Transverse colon (tissue), 4 donors: ENCODE measurements at regions not wholly inside any gene's neighbourhood (a gene's known extent, or its start where the extent isn't known, plus 50 kb on each side); places are given as distances from the start of the nearest gene placed in this dataset.

Experiments used
- DNase-seq: peaks from one replicate; pipeline ENCODE4 v3.0.0-alpha.2; 2019
- H3K27ac ChIP-seq, 4 donors: fragments of 200-600 bp; sonication (generic); 2 replicates each; pipeline ENCODE4 v1.5.1; 2016 to 2018; ENCODE audit warnings: inconsistent platforms in 4 of 4
- H3K27me3 ChIP-seq: fragments of 200-600 bp; sonication (generic); 2 replicates; pipeline ENCODE4 v1.5.1; 2017; ENCODE audit warnings: inconsistent platforms
- H3K36me3 ChIP-seq, 4 donors: fragments of 200-600 bp; sonication (generic); 2 replicates each; pipeline ENCODE4 v1.5.1; 2017 to 2019; ENCODE audit warnings: inconsistent platforms in 4 of 4
- H3K4me1 ChIP-seq, 4 donors: fragments of 200-600 bp; sonication (generic); 2 replicates each; pipeline ENCODE4 v1.5.1; 2017 to 2020; ENCODE audit warnings: inconsistent platforms in 4 of 4
- H3K4me3 ChIP-seq, 4 donors: fragments of 200-600 bp; sonication (generic); 1 replicate in 1 of 4; 2 replicates in 3 of 4; pipeline versions ENCODE4 v1.5.1 to v1.6.1; 2017 to 2019; ENCODE audit warnings: inconsistent platforms in 4 of 4
- H3K9me3 ChIP-seq, 2 donors: fragments of 200-600 bp; sonication (generic); 2 replicates each; pipeline ENCODE4 v1.5.1; 2017 to 2019; ENCODE audit warnings: inconsistent platforms in 2 of 2
- EP300 ChIP-seq: sonication (generic); formaldehyde crosslinking; IDR thresholded peaks from one replicate; pipeline ENCODE4 v1.6.1; 2017; ENCODE audit warnings: antibody characterized with exemption, low read depth
- POLR2A ChIP-seq: fragments of 450-650 bp; IDR thresholded peaks from one replicate; pipeline ENCODE4 v1.6.1; 2016; ENCODE audit warnings: antibody characterized with exemption, mild to moderate bottlenecking, moderate library complexity
- POLR2AphosphoS5 ChIP-seq, 3 donors: sonication (generic); formaldehyde crosslinking; IDR thresholded peaks; one replicate each; pipeline ENCODE4 v1.6.1; 2016; ENCODE audit warnings: antibody characterized with exemption in 3 of 3
- WGBS, 2 donors: methylation state at CpG; one replicate each; pipeline ENCODE4 v1.1.5; 2018; ENCODE audit warnings: low coverage in 1 of 2; 5-methylcytosine and 5-hydroxymethylcytosine counted together
- in situ Hi-C, 4 donors: fragments of 200-750 bp; cut with MboI; loops; one replicate each; pipeline versions ENCODE4 v1.15.0 to v1.15.1; 2017; ENCODE audit warnings: low sequenced_read_pairs in 3 of 4, low pct_ligation_motif_present in 1 of 4, low pct_unique_long_range_greater_than_20kb in 1 of 4
- intact Hi-C: fragments of 100-400 bp; cut with DNase I; formaldehyde crosslinking; loops from one replicate; pipeline ENCODE4 v1.15.1; 2023; ENCODE audit warnings: low total_unique reads
- TF ChIP-seq, protein P1 (sequence below), 5 experiments: fragments of 200-600 bp in 3 of 5; fragments of 450-650 bp in 2 of 5; sonication (generic) in 3 of 5; IDR thresholded peaks; 1 replicate in 2 of 5; 2 replicates in 3 of 5; pipeline ENCODE4 v1.5.1; 2016 to 2017; ENCODE audit warnings: antibody characterized with exemption in 5 of 5, inconsistent platforms in 3 of 5, mild to moderate bottlenecking in 2 of 5, moderate library complexity in 1 of 5

DNA sequence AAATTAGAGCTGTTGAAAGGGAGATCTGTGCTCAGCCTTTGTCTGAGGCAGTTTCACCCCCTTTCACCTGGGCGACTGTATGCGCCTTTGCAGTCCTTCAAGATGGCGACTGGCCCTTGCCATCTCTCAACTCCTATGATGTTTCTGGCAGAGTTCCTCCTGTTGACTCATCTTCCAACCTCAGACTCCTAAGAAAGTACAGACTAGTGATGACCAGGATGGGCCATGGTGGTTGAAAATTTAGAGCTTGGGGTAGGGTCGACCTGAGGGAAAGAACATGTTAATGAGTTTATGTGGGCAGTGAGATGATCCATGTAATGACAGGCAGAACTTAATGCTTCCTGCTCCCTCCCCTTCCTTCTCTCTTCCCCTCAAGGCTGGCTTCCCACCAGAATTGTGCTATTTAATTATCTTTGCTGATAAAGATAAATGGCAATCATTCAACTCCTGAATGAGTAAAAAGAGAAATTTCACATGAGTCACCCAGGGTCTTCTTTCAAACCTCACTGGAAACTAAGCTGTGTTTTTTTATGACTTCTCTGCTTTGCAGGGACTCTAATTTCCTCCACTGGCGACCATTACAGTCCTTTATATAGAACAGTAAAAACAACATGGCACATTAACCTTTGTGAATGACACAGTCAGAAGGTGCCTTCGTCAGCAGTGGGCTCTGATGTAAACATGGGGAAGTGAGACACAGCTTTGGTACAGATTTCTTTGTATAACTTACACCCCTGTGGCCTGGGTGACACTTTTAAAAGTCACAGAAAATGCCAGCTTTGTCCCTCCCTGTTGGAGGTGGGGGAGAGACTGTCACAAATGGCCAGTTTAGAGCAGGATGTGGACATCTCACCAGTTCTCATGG, 103.5 kb downstream of the SCP2D1 start:
- intact Hi-C loops: no loop called here

DNA sequence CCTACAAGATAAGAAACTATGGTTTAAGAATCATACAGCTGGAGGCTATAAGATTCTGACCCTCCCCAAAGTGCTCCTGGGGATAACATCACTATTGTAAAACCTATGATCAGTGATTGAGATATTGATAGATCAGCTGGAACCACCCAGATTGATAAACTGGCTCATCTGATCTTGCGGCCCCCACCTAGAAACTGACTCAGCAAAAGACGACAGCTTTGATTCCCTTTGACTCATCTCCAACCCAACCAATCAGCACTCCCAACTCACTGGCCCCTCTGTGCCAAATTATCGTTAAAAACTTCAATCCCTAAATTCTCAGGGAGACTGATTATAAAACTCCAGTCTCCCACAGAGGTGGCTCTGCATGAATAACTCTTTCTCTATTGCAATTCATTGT, 106.4 kb downstream of the SCP2D1 start:
- no peak for TF ChIP-seq EP300
- no peak for TF ChIP-seq POLR2A
- no peak for TF ChIP-seq POLR2AphosphoS5 (IDR thresholded peaks at IDR 0.05)
- TF ChIP-seq, protein P1, sequence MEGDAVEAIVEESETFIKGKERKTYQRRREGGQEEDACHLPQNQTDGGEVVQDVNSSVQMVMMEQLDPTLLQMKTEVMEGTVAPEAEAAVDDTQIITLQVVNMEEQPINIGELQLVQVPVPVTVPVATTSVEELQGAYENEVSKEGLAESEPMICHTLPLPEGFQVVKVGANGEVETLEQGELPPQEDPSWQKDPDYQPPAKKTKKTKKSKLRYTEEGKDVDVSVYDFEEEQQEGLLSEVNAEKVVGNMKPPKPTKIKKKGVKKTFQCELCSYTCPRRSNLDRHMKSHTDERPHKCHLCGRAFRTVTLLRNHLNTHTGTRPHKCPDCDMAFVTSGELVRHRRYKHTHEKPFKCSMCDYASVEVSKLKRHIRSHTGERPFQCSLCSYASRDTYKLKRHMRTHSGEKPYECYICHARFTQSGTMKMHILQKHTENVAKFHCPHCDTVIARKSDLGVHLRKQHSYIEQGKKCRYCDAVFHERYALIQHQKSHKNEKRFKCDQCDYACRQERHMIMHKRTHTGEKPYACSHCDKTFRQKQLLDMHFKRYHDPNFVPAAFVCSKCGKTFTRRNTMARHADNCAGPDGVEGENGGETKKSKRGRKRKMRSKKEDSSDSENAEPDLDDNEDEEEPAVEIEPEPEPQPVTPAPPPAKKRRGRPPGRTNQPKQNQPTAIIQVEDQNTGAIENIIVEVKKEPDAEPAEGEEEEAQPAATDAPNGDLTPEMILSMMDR (IDR thresholded peaks at IDR 0.05): no peak
- H3K36me3 ChIP-seq: no peaks in the 10 kb centered on the region
- 87% methylated on average over 3 of the region's 3 CpGs; no CpG with 5 or more reads in 1 of the 2 donors for WGBS, 2 donors
- DNase-seq: no peak
- H3K27ac ChIP-seq: no peak overlapping the region
- no peaks in the 10 kb centered on the region for H3K9me3 ChIP-seq
- no peaks in the 10 kb centered on the region for H3K27me3 ChIP-seq
- H3K4me3 ChIP-seq: no peak overlapping the region
- no peaks in the 10 kb centered on the region for H3K4me1 ChIP-seq
- in situ Hi-C loops: loop anchor here in 1 of 4 donors (25.0 kb wide), 1 partner anchor 292 kb away; the partner anchor contains the start of gene SLC24A3
- intact Hi-C loops: no loop called here

More for the DNA sequence above, 103.5 kb downstream of the SCP2D1 start:
- no peaks in the 10 kb centered on the region for H3K27me3 ChIP-seq
- in situ Hi-C loops: loop anchor here in 1 of 4 donors (25.0 kb wide), 1 partner anchor 295 kb away; the partner anchor contains the start of gene SLC24A3
- H3K4me1 ChIP-seq: no peaks in the 10 kb centered on the region
- H3K4me3 ChIP-seq: no peak overlapping the region
- H3K27ac ChIP-seq: no peak overlapping the region
- TF ChIP-seq POLR2AphosphoS5 (IDR thresholded peaks at IDR 0.05) (no peak), EP300 (no peak), POLR2A (no peak)
- TF ChIP-seq, protein P1 (IDR thresholded peaks at IDR 0.05): no peak
- no peaks in the 10 kb centered on the region for H3K36me3 ChIP-seq
- DNase-seq: no peak
- 77 to 88% methylated on average over 6 of the region's 6 CpGs for WGBS, 2 donors
- H3K9me3 ChIP-seq: no peaks in the 10 kb centered on the region

DNA sequence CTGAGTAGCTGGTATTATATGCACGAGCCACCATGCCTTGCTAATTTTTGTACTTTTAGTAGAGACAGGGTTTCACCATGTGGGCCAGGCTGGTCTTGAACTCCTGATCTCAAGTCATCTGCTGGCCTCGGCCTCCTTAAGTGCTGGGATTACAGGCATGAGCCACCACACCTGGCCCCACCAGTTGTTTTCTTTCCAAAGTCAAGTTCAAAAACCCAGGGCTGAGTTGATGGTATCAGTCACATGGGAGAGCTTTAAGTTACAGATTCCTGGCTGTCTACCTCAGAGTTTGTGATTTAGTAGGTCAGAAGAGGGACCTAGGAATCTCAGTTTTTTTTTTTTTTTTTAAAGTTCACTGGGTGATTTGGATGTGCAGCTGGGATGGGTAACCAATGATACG, 107.7 kb downstream of the SCP2D1 start:
- Histone ChIP-seq H3K9me3 (no peaks in the 10 kb centered on the region), H3K27me3 (no peaks in the 10 kb centered on the region), H3K36me3 (no peaks in the 10 kb centered on the region), H3K4me3 (no peak overlapping the region), H3K4me1 (no peaks in the 10 kb centered on the region), H3K27ac (no peak overlapping the region)
- 90% methylated on average over 3 of the region's 3 CpGs; no CpG with 5 or more reads in 1 of the 2 donors for WGBS, 2 donors
- intact Hi-C loops: no loop called here
- in situ Hi-C loops: loop anchor here in 1 of 4 donors (25.0 kb wide), 1 partner anchor 291 kb away; the partner anchor contains the start of gene SLC24A3
- TF ChIP-seq, protein P1 (IDR thresholded peaks at IDR 0.05): no peak
- TF ChIP-seq EP300: no peak
- TF ChIP-seq POLR2A: no peak
- DNase-seq: no peak

DNA sequence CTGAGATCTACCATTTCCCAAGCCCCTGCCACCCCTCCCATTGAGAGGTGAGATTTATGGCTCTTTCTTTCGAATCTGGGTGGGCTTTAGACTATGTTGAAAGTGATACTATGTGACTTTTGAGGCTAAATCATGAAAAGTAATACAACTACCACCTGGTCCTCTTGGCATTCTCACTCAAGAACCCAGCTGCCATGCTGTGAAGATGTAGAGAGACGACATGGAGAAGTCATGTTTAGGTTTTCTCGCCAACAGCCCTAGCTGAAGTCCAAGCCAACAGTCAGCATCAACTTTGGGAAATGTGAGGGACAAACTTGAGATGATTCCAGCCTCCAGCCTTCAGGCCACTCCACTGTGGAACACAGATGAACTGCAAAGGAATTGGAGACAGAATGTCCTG, 108.7 kb downstream of the SCP2D1 start:
- in situ Hi-C loops (loop anchor here in 1 of 4 donors (25.0 kb wide), 1 partner anchor 290 kb away; the partner anchor contains the start of gene SLC24A3), intact Hi-C loops (no loop called here)
- WGBS, 2 donors: 14 to 70% methylated on average over 1 to 3 of the region's 3 CpGs
- Histone ChIP-seq H3K36me3 (no peaks in the 10 kb centered on the region), H3K4me3 (no peak overlapping the region), H3K4me1 (no peaks in the 10 kb centered on the region), H3K27ac (no peak overlapping the region), H3K27me3 (no peaks in the 10 kb centered on the region), H3K9me3 (no peaks in the 10 kb centered on the region)
- TF ChIP-seq POLR2AphosphoS5 (IDR thresholded peaks at IDR 0.05) (no peak), POLR2A (no peak), EP300 (no peak)
- TF ChIP-seq, protein P1 (IDR thresholded peaks at IDR 0.05): no peak
- DNase-seq: no peak
